ENCODE measurements at regions not wholly inside any gene's neighbourhood (a gene's known extent, or its start where the extent isn't known, plus 50 kb on each side); places are given as distances from the start of the nearest gene placed in this dataset.

GRCh38 chr10:121687095-121687813, 89.0 kb upstream of the FGFR2 start:
- TF ChIP-seq YY1 (IDR thresholded peaks at IDR 0.05; ENCODE audit: insufficient read depth, insufficient read length) (no peak), SUZ12 (IDR thresholded peaks at IDR 0.05; ENCODE audit: extremely low read depth, insufficient read depth, insufficient read length) (no peak), ZNF274 (IDR thresholded peaks at IDR 0.05; ENCODE audit: low read depth, low read length) (no peak)

All from NT2/D1 (cell line).